ENCODE measurements at regions not wholly inside any gene's neighbourhood (a gene's known extent, or its start where the extent isn't known, plus 50 kb on each side); places are given as distances from the start of the nearest gene placed in this dataset.

GRCh38 chr3:83477563-83477962 lies 1481.2 kb upstream of the CADM2 start:
- no peak for ATAC-seq
- TF ChIP-seq CTCF (IDR thresholded peaks at IDR 0.05) (no peak), POLR2A (IDR thresholded peaks at IDR 0.05) (no peak)
- 86 to 90% (median 88%) methylated on average over 13 of the region's 13 CpGs for WGBS, 4 donors
- no peaks in the 10 kb centered on the region for H3K4me1 ChIP-seq
- DNase-seq = no peak
- H3K9me3 ChIP-seq = peaks cover 0 to 4% (median 0%) of the 10 kb centered on the region in 12 donors
- no peak overlapping the region for H3K4me3 ChIP-seq
- no peaks in the 10 kb centered on the region for H3K27me3 ChIP-seq
- no peaks in the 10 kb centered on the region for H3K36me3 ChIP-seq
- intact Hi-C loops (cut with DNase I) = no loop called here
- no peak overlapping the region for H3K27ac ChIP-seq

GRCh38 chr3:83482402-83483070 lies 1476.3 kb upstream of the CADM2 start:
- intact Hi-C loops (cut with DNase I) = no loop called here
- H3K27ac ChIP-seq = no peak overlapping the region
- WGBS, 4 donors = 58 to 76% (median 70%) methylated on average over 4 of the region's 4 CpGs
- no peaks in the 10 kb centered on the region for H3K27me3 ChIP-seq
- H3K36me3 ChIP-seq = no peaks in the 10 kb centered on the region
- no peak for TF ChIP-seq POLR2A (IDR thresholded peaks at IDR 0.05)
- TF ChIP-seq CTCF (IDR thresholded peaks at IDR 0.05) = no peak
- no peaks in the 10 kb centered on the region for H3K9me3 ChIP-seq
- ATAC-seq = no peak
- DNase-seq = no peak
- H3K4me1 ChIP-seq = no peaks in the 10 kb centered on the region
- no peak overlapping the region for H3K4me3 ChIP-seq

GRCh38 chr3:83496462-83496861 lies 1462.3 kb upstream of the CADM2 start:
- H3K4me3 ChIP-seq = no peak overlapping the region
- TF ChIP-seq CTCF (IDR thresholded peaks at IDR 0.05) (no peak), POLR2A (IDR thresholded peaks at IDR 0.05) (no peak)
- intact Hi-C loops (cut with DNase I) = no loop called here
- no peaks in the 10 kb centered on the region for H3K9me3 ChIP-seq
- H3K27ac ChIP-seq = no peak overlapping the region
- ATAC-seq = no peak
- no peaks in the 10 kb centered on the region for H3K36me3 ChIP-seq
- H3K4me1 ChIP-seq = no peaks in the 10 kb centered on the region
- 31 to 49% (median 45%) methylated on average over 1 of the region's 1 CpG for WGBS, 4 donors
- no peaks in the 10 kb centered on the region for H3K27me3 ChIP-seq
- DNase-seq = no peak

DNA sequence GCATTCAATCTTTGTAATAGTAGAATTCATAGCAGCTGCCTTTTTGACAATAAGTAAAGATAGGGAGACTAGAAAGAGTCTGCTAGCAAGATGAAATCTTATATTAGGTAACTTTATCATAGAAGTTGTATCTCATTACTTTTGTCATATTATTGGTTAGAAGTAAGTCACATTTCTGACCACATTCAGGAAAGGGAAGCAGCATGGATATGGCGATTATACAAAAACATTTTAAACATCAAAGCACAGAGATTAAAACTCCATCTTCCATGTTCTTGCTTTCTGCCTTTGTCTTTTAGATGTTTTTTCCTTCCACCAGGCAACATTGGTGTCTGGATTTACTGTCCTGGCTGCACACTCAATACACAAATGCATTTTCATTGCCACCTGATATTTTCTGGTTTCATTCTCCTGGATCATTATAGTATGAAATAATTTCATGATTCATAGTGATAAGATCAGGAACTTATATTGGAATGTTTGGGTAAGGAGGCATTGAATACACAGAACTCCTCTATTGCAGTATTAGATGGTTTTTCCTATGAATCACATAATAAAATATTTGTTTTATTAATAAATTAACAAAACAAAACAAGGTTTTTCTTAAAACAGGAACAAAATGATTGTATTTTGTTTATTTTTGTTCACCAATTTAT lies 1460.3 kb upstream of the CADM2 start:
- Histone ChIP-seq H3K4me3 (no peak overlapping the region), H3K4me1 (no peaks in the 10 kb centered on the region), H3K36me3 (no peaks in the 10 kb centered on the region), H3K9me3 (no peaks in the 10 kb centered on the region), H3K27me3 (no peaks in the 10 kb centered on the region), H3K27ac (no peak overlapping the region)
- intact Hi-C loops (cut with DNase I) = no loop called here
- DNase-seq (no peak), ATAC-seq (no peak)
- 39 to 81% (median 62%) methylated on average over 1 of the region's 1 CpG for WGBS, 4 donors
- TF ChIP-seq POLR2A (IDR thresholded peaks at IDR 0.05) (no peak), CTCF (IDR thresholded peaks at IDR 0.05) (no peak)
